ENCODE measurements at regions not wholly inside any gene's neighbourhood (a gene's known extent, or its start where the extent isn't known, plus 50 kb on each side); places are given as distances from the start of the nearest gene placed in this dataset.

DNA sequence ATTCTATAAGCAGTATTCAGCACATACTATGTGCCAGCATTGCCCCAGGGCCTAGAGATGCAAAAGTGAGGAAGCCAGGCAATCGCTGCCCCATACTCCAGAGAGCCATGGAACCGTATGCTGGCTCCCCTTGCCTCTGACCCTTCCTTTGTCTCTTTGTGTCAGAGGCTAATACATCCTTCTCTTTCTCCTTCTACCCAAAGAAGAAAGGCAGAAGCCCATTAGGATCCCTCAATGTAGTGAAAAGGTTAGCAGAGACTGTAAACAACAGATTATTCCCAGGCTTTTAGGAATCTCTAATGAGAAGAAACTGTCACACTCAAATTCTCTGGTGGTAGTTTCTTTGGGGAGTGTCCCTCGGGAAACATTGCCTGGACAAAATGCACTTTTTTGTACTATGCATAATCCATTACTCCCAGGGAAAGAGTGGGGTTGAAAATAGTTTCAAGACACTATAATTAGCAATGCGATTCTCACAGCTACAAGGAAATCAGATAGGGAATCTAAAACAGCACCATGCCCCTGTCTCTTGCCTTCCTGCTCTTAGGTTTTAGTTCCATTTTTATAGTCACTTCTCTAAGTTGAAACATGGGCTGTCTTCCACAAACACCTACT is 325.2 kb upstream of the CNR1 start:
- no peak for TF ChIP-seq EZH2 (IDR thresholded peaks at IDR 0.05; ENCODE audit: borderline replicate concordance)
- TF ChIP-seq, protein P1, sequence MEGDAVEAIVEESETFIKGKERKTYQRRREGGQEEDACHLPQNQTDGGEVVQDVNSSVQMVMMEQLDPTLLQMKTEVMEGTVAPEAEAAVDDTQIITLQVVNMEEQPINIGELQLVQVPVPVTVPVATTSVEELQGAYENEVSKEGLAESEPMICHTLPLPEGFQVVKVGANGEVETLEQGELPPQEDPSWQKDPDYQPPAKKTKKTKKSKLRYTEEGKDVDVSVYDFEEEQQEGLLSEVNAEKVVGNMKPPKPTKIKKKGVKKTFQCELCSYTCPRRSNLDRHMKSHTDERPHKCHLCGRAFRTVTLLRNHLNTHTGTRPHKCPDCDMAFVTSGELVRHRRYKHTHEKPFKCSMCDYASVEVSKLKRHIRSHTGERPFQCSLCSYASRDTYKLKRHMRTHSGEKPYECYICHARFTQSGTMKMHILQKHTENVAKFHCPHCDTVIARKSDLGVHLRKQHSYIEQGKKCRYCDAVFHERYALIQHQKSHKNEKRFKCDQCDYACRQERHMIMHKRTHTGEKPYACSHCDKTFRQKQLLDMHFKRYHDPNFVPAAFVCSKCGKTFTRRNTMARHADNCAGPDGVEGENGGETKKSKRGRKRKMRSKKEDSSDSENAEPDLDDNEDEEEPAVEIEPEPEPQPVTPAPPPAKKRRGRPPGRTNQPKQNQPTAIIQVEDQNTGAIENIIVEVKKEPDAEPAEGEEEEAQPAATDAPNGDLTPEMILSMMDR (IDR thresholded peaks at IDR 0.05; ENCODE audit: poor library complexity), result no peak
- no peak for TF ChIP-seq EZH2phosphoT487 (IDR thresholded peaks at IDR 0.05; ENCODE audit: low read depth, severe bottlenecking, unreplicated experiment)
